ENCODE measurements at regions not wholly inside any gene's neighbourhood (a gene's known extent, or its start where the extent isn't known, plus 50 kb on each side); places are given as distances from the start of the nearest gene placed in this dataset.

GRCh38 chr21:38912789-38913119, 107.0 kb downstream of the ETS2 start:
- TF ChIP-seq CTCF (IDR thresholded peaks at IDR 0.05) (no peak), POLR2AphosphoS5 (IDR thresholded peaks at IDR 0.05) (no peak)
